DMS 273 (cell line): ENCODE measurements at regions not wholly inside any gene's neighbourhood (a gene's known extent, or its start where the extent isn't known, plus 50 kb on each side); places are given as distances from the start of the nearest gene placed in this dataset.

ENCODE experiments used
- DNase-seq: peaks from one replicate; lab custom pipeline; 2025; ENCODE audit not compliant: unreplicated experiment; lab: John Stamatoyannopoulos, UW

GRCh38 chr10:47225219-47225927, 74.6 kb upstream of the GDF10 start:
- no peak for DNase-seq

DNA sequence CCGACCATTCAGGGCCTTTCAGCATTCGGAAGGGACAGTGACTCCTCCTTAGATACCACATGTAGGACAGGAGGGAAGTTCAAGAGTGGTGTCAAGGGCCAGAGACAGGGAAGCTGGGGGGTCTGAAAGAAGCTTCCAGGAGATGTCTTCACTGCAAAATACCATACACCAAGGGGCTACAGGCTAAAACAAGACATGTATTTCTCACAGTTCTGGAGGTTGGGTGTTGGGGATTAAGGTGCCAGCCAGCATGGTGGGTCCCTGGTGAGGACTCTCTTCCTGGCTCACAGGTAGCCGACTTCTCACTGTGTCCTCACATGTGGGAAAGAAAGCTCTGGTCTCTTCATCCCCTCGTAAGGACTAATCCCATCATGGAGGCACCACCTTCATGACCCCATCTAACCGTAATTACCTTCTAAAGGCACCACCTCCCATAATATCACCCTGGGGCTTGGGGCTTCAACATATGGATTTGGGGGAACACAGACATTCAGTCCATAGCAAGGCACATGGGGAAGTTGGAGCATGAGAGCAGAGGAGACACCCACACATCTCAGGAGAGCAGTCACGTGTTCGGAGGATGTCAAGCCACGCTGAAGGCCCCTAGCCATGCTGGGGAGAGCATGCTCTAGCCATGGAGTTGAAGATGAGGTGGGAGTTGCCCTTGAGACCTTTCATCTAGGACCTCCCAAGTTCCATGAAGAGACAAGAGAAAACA, 73.9 kb upstream of the GDF10 start:
- no peak for DNase-seq

- DNase-seq, result peak; percentile 8
These were observed 69.5 kb upstream of the GDF10 start for GRCh38 chr10:47230482-47230881.

GRCh38 chr10:47230957-47231356, 69.0 kb upstream of the GDF10 start:
- no peak for DNase-seq

GRCh38 chr10:47231414-47231813, 68.6 kb upstream of the GDF10 start:
- DNase-seq, result no peak

DNA sequence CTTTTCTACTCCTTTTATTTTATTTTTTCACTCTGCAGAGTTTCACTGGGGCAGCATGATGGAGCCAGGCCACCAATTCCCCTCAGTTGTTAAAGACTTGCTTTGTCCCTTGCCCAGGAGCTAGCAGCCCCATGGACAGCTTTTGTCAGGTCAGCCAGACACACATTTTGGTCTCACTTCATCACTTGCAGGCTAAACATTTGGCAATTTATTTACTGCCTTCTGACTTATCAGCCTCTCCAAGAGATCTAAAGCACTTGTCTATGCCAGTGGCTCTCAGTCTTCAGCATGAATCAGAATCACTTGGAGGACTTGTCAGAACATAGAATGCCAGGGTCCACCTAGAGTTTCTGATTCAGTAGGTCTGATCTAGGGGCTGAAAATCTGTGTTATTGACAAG, 66.4 kb upstream of the GDF10 start:
- no peak for DNase-seq

GRCh38 chr10:47235484-47235883, 64.5 kb upstream of the GDF10 start:
- no peak for DNase-seq

GRCh38 chr10:47237316-47238260, 62.4 kb upstream of the GDF10 start:
- no peak for DNase-seq

DNA sequence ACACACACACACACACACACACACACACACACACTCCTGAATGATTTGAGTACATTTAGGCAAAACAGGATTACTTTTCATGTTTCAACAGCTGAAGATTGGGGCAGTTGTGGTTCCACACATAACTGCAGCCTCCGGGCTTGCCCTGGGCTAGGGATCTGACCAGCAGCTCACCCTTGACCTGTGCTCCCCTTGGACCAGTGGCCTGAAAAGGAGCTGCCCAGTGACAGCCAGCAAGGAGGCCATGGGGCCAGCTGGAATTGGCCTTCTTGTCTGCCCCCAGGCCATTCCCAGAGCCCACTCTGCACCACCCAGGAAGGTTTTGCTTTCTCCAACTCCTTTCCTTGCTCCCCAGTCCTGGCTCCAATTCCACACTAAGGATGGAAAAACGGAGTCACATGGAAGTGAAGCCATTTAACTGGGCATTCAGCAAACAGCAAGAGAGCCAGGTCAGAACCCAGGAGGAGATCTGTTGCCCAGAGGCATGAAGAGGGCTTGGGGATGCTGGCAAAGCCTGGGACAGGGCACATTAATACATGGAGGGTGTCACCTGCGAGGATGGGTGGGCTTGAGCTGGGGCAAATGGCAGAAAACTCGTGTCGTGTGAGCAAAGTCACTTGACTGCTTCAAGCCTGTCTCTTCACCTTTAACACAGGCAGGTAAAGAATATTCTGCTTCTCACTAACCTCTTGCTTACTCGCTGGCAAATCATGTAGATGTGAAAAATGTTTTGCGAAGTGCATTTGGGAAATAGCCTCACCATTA, 61.5 kb upstream of the GDF10 start:
- no peak for DNase-seq

GRCh38 chr10:47239211-47239610, 60.8 kb upstream of the GDF10 start:
- no peak for DNase-seq

DNA sequence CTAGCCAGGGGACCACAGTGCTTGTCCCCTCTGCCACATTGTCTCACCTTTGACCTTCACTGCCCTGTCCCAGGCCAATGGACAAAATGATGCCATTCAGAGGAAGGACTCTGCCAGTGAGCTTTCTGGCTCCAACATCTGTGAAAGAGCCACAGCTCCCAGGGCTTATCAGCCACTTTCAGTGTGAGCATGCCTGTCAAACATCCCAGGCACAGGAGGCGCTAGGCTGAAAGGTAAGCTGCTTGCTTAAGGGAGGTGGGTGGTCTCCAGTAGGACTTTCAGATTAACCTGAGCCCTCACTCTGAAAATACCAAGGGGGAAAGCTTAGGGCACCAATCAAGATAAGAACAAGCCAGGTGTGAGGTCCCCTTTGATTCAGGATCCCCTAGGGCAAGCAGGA, 59.8 kb upstream of the GDF10 start:
- no peak for DNase-seq

DNA sequence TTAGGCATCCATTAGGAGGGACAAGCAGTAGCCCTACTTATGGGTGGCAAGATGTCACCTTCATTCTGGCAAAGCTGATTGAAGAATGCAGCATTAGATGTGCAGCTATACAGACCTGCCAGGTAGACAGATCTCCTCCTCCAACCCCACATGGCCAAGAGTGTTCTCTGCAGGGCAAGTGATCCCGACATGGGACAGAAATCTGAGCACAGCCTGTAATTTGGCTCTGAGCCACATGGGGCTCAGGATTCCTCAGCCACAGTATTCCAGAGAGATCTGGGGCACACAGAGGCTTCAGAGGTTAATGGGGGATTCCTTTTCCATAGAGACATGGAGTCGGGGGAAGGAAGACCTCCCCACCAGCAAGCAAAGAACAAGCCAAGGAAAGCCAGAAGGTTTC, 58.7 kb upstream of the GDF10 start:
- peak; percentile 6 for DNase-seq

GRCh38 chr10:47241946-47242867, 57.8 kb upstream of the GDF10 start:
- no peak for DNase-seq

DNA sequence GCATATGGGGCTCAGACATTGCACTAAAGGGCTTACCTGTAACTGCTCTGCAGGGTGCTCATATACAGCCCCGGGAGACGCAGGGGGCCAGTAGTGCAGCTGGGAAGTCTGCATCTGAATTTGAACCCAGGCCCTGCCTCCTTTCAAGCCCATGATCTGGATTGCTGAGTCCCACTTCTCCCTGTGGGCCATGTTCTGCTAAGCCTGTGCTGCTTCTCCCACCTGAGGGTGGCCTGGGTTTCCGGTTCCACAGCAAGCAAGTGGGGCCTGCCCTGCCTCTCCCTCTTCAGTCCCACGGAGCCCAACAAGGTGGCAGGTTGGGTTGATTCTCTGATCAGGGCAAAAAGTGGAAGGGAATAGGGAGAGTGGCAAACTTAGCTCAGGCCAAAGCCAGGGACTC, 56.6 kb upstream of the GDF10 start:
- no peak for DNase-seq

DNA sequence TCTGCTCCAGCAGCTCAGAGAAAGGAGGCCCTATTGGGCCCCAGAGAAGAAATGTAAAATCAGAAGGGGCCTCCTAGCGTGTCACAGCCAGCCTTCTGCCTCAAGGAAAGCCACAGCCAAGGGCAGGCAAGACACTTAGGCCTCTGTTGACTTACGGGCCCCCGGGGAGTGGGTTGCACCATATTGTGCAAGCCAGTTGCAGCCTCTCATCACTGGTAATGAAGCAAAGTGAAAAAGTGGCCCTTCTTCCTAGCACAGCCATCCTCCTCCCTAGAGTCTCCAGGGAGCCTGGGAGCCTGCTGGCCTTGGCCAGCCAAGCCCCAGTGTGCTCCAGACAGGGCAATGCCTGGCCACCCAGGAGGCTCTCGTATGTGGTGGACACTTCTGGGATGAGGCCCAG, 56.2 kb upstream of the GDF10 start:
- peak; percentile 14 for DNase-seq

GRCh38 chr10:47244560-47245500, 55.2 kb upstream of the GDF10 start:
- no peak for DNase-seq

GRCh38 chr10:47245731-47246350, 54.2 kb upstream of the GDF10 start:
- DNase-seq, result no peak

DNA sequence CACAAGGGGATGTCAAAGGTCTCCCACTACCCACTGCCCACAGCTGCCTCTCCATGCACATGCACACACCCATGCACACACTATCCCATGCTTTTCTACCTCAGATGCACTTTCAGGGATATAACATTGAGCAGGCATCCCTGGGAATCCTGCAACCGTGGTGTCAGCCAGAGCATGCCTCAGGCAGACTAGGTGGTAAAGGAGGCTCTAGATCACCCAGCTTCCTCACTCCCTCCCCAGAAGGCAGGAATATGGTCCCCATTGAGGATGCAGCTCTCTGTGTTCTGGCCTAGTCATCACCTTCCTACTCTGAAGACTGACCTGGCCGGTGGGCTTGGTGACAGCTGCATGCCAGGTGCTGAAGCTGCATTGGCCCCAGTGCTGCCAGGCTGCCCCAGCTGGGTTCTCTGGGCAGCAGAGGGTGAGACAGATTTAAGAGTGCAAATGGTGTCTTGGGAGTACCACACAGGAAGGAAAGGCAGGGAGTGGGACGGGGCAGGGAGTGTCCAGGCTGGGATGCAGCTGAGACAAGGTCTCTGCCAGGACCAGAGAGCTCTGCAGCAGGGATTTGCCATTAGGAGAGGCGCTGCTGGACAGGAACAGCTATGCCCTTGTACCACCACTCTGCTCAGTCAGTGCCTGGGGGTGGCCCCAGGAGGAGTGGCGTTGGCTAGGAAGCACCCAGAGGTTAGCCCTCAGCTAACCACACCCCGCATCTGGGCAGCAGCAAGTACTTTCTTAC, 53.4 kb upstream of the GDF10 start:
- DNase-seq, result no peak
